ENCODE measurements at regions not wholly inside any gene's neighbourhood (a gene's known extent, or its start where the extent isn't known, plus 50 kb on each side); places are given as distances from the start of the nearest gene placed in this dataset.

GRCh38 chr13:85538957-85539356 is 260.3 kb downstream of the SLITRK6 start:
- no peak for DNase-seq (ENCODE audit: low read depth in 2 of 2)

GRCh38 chr13:85537601-85538000 is 261.6 kb downstream of the SLITRK6 start:
- DNase-seq (ENCODE audit: low read depth in 2 of 2) = no peak

GRCh38 chr13:85536706-85537105 is 262.5 kb downstream of the SLITRK6 start:
- DNase-seq (ENCODE audit: low read depth in 2 of 2) = no peak

- no peak for DNase-seq (ENCODE audit: low read depth in 2 of 2)
These were observed 263.7 kb downstream of the SLITRK6 start for GRCh38 chr13:85535316-85536084.

- DNase-seq (ENCODE audit: low read depth in 2 of 2) = no peak
These were observed 265.3 kb downstream of the SLITRK6 start for GRCh38 chr13:85533911-85534310.

- no peak for DNase-seq (ENCODE audit: low read depth in 2 of 2)
These were observed 270.0 kb downstream of the SLITRK6 start for GRCh38 chr13:85529218-85529594.

- no peak for DNase-seq (ENCODE audit: low read depth in 2 of 2)
These were observed 270.6 kb downstream of the SLITRK6 start for GRCh38 chr13:85528491-85529217.

GRCh38 chr13:85527316-85527715 is 271.9 kb downstream of the SLITRK6 start:
- no peak for DNase-seq (ENCODE audit: low read depth in 2 of 2)

GRCh38 chr13:85525411-85525810 is 273.8 kb downstream of the SLITRK6 start:
- DNase-seq (ENCODE audit: low read depth in 2 of 2) = no peak

GRCh38 chr13:85521657-85522056 is 277.6 kb downstream of the SLITRK6 start:
- DNase-seq (ENCODE audit: low read depth in 2 of 2) = no peak

GRCh38 chr13:85520445-85520844 is 278.8 kb downstream of the SLITRK6 start:
- no peak for DNase-seq (ENCODE audit: low read depth in 2 of 2)

GRCh38 chr13:85519363-85519762 is 279.9 kb downstream of the SLITRK6 start:
- no peak for DNase-seq (ENCODE audit: low read depth in 2 of 2)

- no peak for DNase-seq (ENCODE audit: low read depth in 2 of 2)
These were observed 286.8 kb downstream of the SLITRK6 start for GRCh38 chr13:85512421-85512820.

GRCh38 chr13:85509512-85509911 is 289.7 kb downstream of the SLITRK6 start:
- DNase-seq (ENCODE audit: low read depth in 2 of 2) = no peak

GRCh38 chr13:85508683-85509329 is 290.4 kb downstream of the SLITRK6 start:
- DNase-seq (ENCODE audit: low read depth in 2 of 2) = no peak

GRCh38 chr13:85503797-85504196 is 295.4 kb downstream of the SLITRK6 start:
- no peak for DNase-seq (ENCODE audit: low read depth in 2 of 2)

GRCh38 chr13:85501616-85502015 is 297.6 kb downstream of the SLITRK6 start:
- DNase-seq (ENCODE audit: low read depth in 2 of 2) = no peak

- no peak for DNase-seq (ENCODE audit: low read depth in 2 of 2)
These were observed 298.4 kb downstream of the SLITRK6 start for GRCh38 chr13:85500696-85501256.

- no peak for DNase-seq (ENCODE audit: low read depth in 2 of 2)
These were observed 300.4 kb downstream of the SLITRK6 start for GRCh38 chr13:85498774-85499173.

GRCh38 chr13:85497652-85498051 is 301.6 kb downstream of the SLITRK6 start:
- DNase-seq (ENCODE audit: low read depth in 2 of 2) = no peak

GRCh38 chr13:85492283-85492682 is 306.9 kb downstream of the SLITRK6 start:
- no peak for DNase-seq (ENCODE audit: low read depth in 2 of 2)

GRCh38 chr13:85486663-85487062 is 312.6 kb downstream of the SLITRK6 start:
- no peak for DNase-seq (ENCODE audit: low read depth in 2 of 2)
